CD4-positive, alpha-beta T cell (primary cell): ENCODE measurements at regions not wholly inside any gene's neighbourhood (a gene's known extent, or its start where the extent isn't known, plus 50 kb on each side); places are given as distances from the start of the nearest gene placed in this dataset.

ENCODE experiments used
- ATAC-seq: fragments of 200-7000 bp; cut with Tn5 transposase; one replicate; pipeline ENCODE4 v1.10.0; 2022; ENCODE audit warnings: mild to moderate bottlenecking; ENCODE audit not compliant: poor library complexity
- CTCF ChIA-PET: fragments of 350-600 bp; sonication (Branson Sonifier 250); formaldehyde crosslinking; loops from one replicate; lab custom pipeline; 2021; ENCODE audit warnings: antibody characterized with exemption, inconsistent platforms; lab: Charles Lee
- POLR2A ChIA-PET: fragments of 350-600 bp; sonication (Branson Sonifier 250); formaldehyde crosslinking; loops from one replicate; lab custom pipeline; 2021; ENCODE audit warnings: antibody characterized with exemption, inconsistent platforms; lab: Charles Lee
- DNase-seq, 14 experiments: peaks; one replicate each; pipeline ENCODE4 v3.0.0-alpha.2; 2013 to 2020; ENCODE audit warnings: mixed read lengths in 2 of 14
- H3K27ac ChIP-seq, 2 donors: one replicate each; pipeline versions ENCODE4 v1.5.1 to v1.7.0; 2013; ENCODE audit warnings: low read length in 2 of 2, low read depth in 1 of 2, mild to moderate bottlenecking in 1 of 2
- H3K27me3 ChIP-seq, 2 experiments: 1 replicate in 1 of 2; 2 replicates in 1 of 2; pipeline versions ENCODE4 v1.6.1 to v1.7.0; 2013; ENCODE audit warnings: low read length in 2 of 2, control low read depth in 1 of 2, mild to moderate bottlenecking in 1 of 2, moderate library complexity in 1 of 2; ENCODE audit not compliant: insufficient read depth in 2 of 2, control insufficient read depth in 1 of 2
- H3K36me3 ChIP-seq: one replicate; pipeline ENCODE4 v1.6.1; 2013; ENCODE audit warnings: low read length, control low read depth; ENCODE audit not compliant: insufficient read depth
- H3K4me1 ChIP-seq: one replicate; pipeline ENCODE4 v1.6.1; 2013; ENCODE audit warnings: low read length, control low read depth; ENCODE audit not compliant: insufficient read depth
- H3K4me3 ChIP-seq: one replicate; pipeline ENCODE4 v1.5.1; 2013; ENCODE audit warnings: mild to moderate bottlenecking, low read length, moderate library complexity
- H3K9me3 ChIP-seq, 2 experiments: 1 replicate in 1 of 2; 2 replicates in 1 of 2; pipeline versions ENCODE4 v1.6.1 to v1.7.0; 2013; ENCODE audit warnings: low read length in 2 of 2, mild to moderate bottlenecking in 2 of 2, control low read depth in 1 of 2, moderate library complexity in 1 of 2; ENCODE audit not compliant: control insufficient read depth in 1 of 2, insufficient read depth in 1 of 2
- H3K27ac Mint-ChIP-seq: one replicate; pipeline ENCODE4 v1.8.0; 2020; ENCODE audit warnings: mixed read lengths
- H3K27me3 Mint-ChIP-seq: one replicate; pipeline ENCODE4 v1.8.0; 2021; ENCODE audit warnings: mixed read lengths
- H3K36me3 Mint-ChIP-seq: one replicate; pipeline ENCODE4 v1.8.0; 2021; ENCODE audit warnings: low read depth, mixed read lengths
- H3K4me1 Mint-ChIP-seq: one replicate; pipeline ENCODE4 v1.8.0; 2021; ENCODE audit warnings: low read depth, mixed read lengths
- H3K4me3 Mint-ChIP-seq: one replicate; pipeline ENCODE4 v1.8.0; 2020; ENCODE audit warnings: mild to moderate bottlenecking, mixed read lengths
- H3K9me3 Mint-ChIP-seq: one replicate; pipeline ENCODE4 v1.8.0; 2020; ENCODE audit warnings: mixed read lengths
- CTCF ChIP-seq: fragments of 200-600 bp; IDR thresholded peaks from one replicate; pipeline ENCODE4 v1.8.0; 2022; ENCODE audit warnings: antibody characterized with exemption, mild to moderate bottlenecking
- intact Hi-C, 2 experiments: fragments of 100-400 bp; cut with DNase I in 1 of 2; cut with micrococcal nuclease in 1 of 2; formaldehyde crosslinking; loops; one replicate each; pipeline versions ENCODE4 v1.15.1 to v1.9.0; 2023 to 2025; cut with DNase I, micrococcal nuclease

- Histone ChIP-seq H3K4me3 (no peak overlapping the region), H3K27ac (no peak overlapping the region), H3K27me3 (no peaks in the 10 kb centered on the region), H3K4me1 (no peaks in the 10 kb centered on the region), H3K36me3 (no peaks in the 10 kb centered on the region), H3K9me3 (peaks cover 0 to 6% of the 10 kb centered on the region in 2 experiments)
- intact Hi-C loops: no loop called here
- peaks cover 14% of the 10 kb centered on the region for H3K27me3 Mint-ChIP-seq
- ATAC-seq (no peak), DNase-seq (no peak)
- POLR2A ChIA-PET: no interaction called here
- CTCF ChIA-PET: no interaction called here
- H3K27ac Mint-ChIP-seq: no peak overlapping the region
- H3K9me3 Mint-ChIP-seq: peaks cover 7% of the 10 kb centered on the region
- no peaks in the 10 kb centered on the region for H3K36me3 Mint-ChIP-seq
- H3K4me3 Mint-ChIP-seq: no peak overlapping the region
- no peak for TF ChIP-seq CTCF
- H3K4me1 Mint-ChIP-seq: no peaks in the 10 kb centered on the region
Observed at GRCh38 chr16:17676171-17676570, 205.4 kb upstream of the XYLT1 start.

GRCh38 chr16:17668386-17668785, 197.6 kb upstream of the XYLT1 start:
- intact Hi-C loops: no loop called here
- Histone ChIP-seq H3K9me3 (peaks cover 0 to 5% of the 10 kb centered on the region in 2 experiments), H3K36me3 (no peaks in the 10 kb centered on the region), H3K4me3 (no peak overlapping the region), H3K27me3 (no peaks in the 10 kb centered on the region), H3K4me1 (no peaks in the 10 kb centered on the region), H3K27ac (no peak overlapping the region)
- no peak overlapping the region for H3K4me3 Mint-ChIP-seq
- no peak for DNase-seq
- no peak for TF ChIP-seq CTCF
- H3K4me1 Mint-ChIP-seq: no peaks in the 10 kb centered on the region
- no peaks in the 10 kb centered on the region for H3K36me3 Mint-ChIP-seq
- POLR2A ChIA-PET: no interaction called here
- CTCF ChIA-PET: no interaction called here
- no peaks in the 10 kb centered on the region for H3K9me3 Mint-ChIP-seq
- H3K27ac Mint-ChIP-seq: no peak overlapping the region
- peaks cover 9% of the 10 kb centered on the region for H3K27me3 Mint-ChIP-seq
- no peak for ATAC-seq

- Mint-ChIP-seq H3K36me3 (no peaks in the 10 kb centered on the region), H3K27ac (no peak overlapping the region), H3K4me1 (no peaks in the 10 kb centered on the region), H3K27me3 (peaks cover 4% of the 10 kb centered on the region), H3K4me3 (no peak overlapping the region), H3K9me3 (no peaks in the 10 kb centered on the region)
- Histone ChIP-seq H3K9me3 (peaks cover 0 to 5% of the 10 kb centered on the region in 2 experiments), H3K4me1 (no peaks in the 10 kb centered on the region), H3K36me3 (no peaks in the 10 kb centered on the region), H3K27me3 (peaks cover 0 to 5% of the 10 kb centered on the region in 2 experiments), H3K4me3 (no peak overlapping the region), H3K27ac (no peak overlapping the region)
- ChIA-PET CTCF (no interaction called here), POLR2A (no interaction called here)
- ATAC-seq (no peak), DNase-seq (no peak)
- TF ChIP-seq CTCF: no peak
- intact Hi-C loops: no loop called here
Observed at GRCh38 chr16:17666293-17666692, 195.5 kb upstream of the XYLT1 start.
